Left colon (tissue), 2 donors: ENCODE measurements at regions not wholly inside any gene's neighbourhood (a gene's known extent, or its start where the extent isn't known, plus 50 kb on each side); places are given as distances from the start of the nearest gene placed in this dataset.
A peak's percentile ranks its signal among the peaks of the same experiment; 100 is the strongest.

Experiments used
- ATAC-seq: fragments of 200-7000 bp; cut with Tn5 transposase; one replicate; pipeline ENCODE4 v1.9.1; 2020; ENCODE audit warnings: mild to moderate bottlenecking, moderate library complexity
- DNase-seq, 2 donors: peaks; one replicate each; pipeline ENCODE4 v3.0.0-alpha.2; 2020
- intact Hi-C, 2 donors: fragments of 100-400 bp; cut with DNase I in 1 of 2; cut with micrococcal nuclease in 1 of 2; formaldehyde crosslinking; loops; one replicate each; pipeline versions ENCODE4 v1.11.2 to v1.14.0; 2022; cut with DNase I, micrococcal nuclease
- donor health status: DM: no; HTN: no; CAD: no.
- donor health status: DM: yes; HTN: yes; CAD: no.

DNA sequence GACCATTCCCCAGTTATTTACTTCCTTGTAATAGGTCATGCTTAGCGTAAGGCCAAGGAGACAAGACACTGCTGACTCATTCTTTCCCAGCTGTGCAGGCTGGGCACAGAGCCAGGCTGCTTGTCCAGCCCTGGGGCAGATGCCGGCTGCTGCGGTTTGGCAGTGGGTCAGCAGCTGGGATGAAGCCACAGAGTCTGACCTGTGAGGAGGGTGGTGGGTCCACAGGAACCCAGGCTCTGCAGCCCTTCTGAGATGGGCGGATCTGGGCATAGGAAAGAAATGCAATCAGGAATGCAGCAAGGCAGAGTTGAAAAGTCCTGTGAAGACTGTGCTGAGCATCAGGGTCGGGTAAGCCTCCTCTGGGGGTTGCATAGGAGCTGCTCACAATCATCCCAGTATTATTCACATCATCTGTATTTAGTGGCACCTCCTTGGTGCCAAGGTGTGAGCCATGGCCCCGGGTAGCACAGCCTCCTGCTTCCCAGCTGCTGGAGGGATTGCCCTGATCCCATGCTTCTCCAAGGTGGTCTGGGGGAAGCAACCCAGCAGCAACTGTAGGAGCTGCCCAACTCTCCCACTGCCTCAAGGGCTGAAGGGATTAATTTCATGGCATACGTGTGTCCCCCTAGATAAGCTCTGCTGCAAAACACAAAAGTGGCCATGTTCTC, 139.0 kb downstream of the DDX1 start:
- peak; percentile 71 for ATAC-seq
- intact Hi-C loops: no loop called here
- DNase-seq: peak; percentile 83 to 84

DNA sequence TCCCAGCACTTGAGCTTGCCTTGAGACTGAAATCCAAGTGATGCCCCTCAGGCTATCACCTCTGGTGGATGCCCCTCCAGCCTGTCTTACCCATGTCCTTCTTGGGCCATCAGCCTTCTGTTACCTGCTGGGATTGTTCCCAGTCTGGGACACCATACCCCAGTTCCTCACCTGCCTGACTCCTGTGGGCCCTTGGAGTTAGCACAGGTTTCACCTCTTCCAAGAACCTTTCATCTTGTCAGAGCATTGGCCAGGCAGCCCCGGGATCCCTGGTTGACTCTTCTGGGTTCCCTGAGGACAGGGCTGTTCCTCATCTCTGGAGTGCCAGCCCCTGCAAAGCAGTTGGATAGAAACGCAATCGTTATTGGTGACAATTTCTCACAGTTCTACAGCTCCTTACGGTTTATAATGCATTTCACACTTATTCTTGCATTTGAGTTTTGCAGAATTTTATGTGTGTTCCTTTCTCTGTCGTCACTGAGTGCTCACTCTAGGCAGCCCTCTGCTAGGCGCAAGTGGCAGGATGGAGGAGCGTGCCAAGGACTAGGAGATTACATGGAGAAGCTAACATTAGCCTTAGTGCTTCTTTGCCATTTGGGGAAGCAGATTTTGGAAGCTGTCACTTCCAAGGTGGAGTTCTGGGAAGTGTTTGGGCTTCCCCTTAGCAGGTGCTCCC, 139.7 kb downstream of the DDX1 start:
- ATAC-seq (no peak), DNase-seq (no peak)
- intact Hi-C loops: no loop called here

DNA sequence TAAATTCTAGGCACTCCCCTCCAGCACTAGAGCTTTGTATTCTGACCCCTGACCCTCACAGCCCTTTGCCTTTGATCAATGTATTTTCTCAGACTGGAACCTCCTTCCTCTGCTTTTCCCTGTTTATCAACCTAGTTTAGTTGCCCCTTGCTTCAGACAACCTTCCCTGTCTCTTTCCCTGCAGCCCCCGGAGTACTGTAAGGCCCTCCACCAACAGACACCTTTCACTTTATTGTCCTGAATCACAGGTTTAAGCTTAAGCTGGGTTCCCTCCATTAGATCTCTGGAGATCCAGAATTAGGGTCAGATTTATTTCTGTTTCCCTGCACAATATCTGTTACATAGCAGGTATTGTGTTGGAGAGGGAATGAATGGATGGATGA, 140.2 kb downstream of the DDX1 start:
- DNase-seq (no peak), ATAC-seq (no peak)
- intact Hi-C loops: no loop called here

DNA sequence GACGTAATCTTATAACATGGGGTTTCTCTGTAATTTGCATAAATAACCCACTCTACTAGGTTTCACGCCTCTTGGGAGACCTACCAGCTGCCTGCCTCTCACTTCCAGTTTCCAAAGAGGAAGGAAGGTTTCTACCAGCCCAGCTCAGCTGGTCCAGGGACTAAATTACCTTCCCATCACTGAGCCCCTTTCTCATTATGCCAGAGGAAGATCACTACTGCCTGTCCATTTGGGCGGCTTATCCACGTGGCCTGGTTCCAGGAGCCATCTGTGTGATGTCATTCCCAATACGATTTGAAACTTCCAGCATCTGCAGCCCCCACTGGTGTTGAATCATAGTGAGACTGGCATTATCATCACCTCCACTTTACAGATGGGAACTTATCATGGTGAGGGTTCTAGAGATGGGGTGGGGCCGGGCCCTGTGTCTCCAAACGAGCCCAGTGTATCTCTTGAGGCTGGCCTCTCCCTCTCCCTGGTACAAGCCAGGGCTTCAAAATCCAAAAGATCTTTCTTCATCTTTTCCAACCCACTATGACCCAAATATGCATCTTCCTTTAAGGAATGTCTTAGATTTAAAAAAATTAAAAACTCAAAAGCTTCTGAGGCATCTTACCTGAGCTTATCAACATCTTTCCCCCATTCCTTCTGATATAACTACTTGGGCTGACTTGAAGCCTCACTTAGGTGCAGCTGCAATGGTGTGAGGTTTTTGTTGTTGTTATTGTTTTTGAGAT, 140.8 kb downstream of the DDX1 start:
- intact Hi-C loops: no loop called here
- DNase-seq: no peak
- ATAC-seq: no peak

DNA sequence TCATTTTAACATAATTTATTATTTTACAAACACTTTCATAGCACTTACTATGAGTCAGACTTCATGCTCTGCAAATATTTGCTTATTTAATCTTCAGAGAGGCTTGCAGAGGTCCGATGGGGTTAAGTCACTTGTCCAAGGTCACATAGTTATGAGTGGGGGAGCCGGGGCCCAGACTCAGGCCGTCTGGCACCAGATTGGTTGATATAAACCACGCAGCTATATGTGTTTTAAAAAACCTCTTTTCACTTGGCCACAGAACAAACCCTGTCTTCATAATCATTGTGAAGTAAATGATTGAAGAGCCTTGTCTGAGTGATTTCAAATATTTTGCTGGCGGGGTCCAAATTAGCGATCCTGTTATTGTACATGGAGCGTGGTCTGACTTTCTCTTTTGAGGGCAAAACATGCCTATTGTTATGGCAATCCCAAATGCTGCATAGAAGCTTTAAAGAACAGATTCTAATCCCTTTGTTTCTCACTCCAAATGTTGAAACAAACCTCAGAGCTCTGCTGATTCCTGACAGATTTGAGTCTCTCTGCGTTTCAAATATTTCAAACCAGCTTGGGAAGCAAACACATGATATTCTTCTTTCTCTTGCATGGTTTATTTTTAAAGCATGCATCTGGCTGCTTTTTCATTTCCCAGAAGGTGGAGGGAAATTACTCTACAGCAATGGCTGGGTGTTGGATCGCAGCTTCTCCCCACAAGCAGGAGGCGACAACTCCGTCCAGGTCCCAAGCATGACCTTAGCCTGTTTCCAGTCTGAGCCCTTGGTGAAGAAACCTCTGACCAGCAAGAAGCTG, 142.4 kb downstream of the DDX1 start:
- intact Hi-C loops: no loop called here
- ATAC-seq: no peak
- DNase-seq: no peak

DNA sequence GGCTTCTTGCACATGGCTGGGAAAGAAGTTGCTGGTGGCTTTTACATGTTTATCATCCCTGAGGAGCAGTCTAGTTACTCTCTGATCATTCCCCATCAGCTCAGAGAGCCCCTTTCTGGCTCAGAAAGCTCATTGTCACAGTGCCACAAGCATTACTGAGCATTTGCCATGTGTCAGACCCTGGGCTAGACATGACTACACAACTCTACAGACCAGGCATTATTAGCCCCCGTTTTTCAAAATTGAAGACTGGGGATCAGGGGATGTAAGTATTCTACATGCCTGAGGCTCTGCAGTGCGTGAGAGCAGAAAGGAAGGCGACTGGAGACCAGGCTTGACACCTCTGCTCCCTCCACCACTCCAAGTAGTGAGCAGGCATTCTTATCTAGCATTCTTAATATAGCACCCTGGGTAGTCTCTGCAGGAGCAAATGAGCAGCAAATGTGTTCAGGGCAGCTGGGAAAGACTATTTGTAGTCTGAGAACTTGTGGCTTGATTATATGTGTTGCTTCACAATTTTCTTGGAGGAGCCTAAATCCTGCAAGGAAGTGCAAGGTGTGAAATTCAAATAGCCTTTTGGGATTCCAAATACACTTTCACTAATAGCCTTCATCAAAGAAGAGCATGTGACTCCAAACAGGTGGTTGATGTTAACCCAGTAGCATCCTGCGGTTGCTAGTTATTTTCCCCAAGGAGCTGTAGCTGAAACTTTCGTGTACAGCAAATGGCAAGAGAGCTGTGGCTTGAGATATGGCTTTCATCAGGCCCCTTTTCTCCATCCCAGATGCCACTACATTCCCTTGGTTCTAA, 143.2 kb downstream of the DDX1 start:
- DNase-seq (no peak), ATAC-seq (no peak)
- intact Hi-C loops: no loop called here

DNA sequence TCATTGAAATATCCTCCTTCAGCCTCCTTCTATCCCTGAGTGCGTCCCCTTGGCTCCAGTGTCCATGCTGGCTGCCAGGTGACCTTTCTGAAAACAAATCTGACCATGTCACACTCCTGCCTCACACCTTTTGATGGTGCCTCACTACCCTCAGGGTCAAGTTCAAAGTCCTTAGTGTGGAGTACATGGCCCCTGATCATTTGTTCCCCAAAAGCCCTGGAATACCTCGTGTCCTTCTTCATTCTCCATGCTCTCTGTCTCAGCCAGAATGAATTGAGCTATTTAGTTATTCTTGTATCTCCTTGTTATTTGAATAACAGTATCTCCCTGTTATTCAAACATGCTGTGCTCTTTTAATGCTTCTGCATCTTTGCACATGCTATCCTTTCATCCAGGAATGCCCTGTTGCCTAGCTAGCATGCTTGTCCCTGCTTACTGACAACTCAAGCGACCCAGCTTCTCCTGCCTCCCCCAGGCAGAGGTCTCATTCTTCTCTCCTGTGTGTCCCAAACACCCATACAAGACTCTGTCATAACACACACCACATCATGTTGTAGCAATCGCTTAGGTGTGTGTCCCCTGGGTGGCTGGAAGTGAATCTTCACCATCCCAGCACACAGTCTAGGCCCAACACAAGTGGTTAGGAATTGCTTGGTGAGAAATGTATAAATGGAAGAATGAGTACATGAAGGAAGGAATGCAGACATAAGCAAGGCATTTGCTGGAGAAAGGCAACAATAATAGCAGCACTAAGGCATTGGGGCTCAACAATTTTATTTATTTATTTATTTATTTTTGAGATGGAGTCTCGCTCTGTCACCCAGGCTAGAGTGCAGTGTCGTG, 144.0 kb downstream of the DDX1 start:
- intact Hi-C loops: no loop called here
- ATAC-seq: no peak
- no peak for DNase-seq

DNA sequence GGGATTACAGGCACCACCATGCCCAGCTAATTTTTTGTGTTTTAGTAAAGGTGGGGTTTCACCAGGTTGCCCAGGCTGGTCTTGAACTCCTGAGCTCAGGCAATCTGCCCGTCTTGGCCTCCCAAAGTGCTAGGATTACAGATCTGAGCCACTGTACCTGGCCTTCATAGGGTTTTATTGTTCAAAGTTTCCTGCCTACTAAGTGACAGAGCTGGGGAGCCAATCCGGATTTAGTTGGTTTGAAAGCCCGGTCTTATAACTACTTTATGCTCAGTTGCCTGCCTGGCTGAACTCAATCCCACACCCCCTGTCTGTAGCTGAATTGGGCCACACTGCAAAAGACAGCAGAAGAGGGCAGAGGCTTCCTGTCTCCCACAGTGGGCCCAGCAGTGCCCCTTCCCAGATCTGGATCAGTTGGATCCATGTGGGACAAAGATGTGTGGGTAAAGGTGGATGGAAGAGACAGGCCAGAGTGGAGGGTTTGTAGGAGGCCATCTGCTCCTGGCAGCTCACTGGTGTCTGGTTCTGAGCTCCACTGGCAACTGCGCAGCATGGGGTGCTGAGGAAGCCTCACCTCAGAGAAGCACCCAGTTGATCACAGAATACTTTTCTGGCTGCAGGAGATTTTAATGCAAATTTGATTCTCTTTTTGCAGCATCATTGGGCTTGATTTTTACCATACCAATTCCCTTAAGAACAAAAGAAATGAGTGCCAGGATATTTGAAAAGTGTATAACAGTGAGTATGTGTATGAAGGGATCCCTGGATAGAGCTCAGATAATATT, 144.9 kb downstream of the DDX1 start:
- DNase-seq: no peak
- intact Hi-C loops: no loop called here
- ATAC-seq: no peak

DNA sequence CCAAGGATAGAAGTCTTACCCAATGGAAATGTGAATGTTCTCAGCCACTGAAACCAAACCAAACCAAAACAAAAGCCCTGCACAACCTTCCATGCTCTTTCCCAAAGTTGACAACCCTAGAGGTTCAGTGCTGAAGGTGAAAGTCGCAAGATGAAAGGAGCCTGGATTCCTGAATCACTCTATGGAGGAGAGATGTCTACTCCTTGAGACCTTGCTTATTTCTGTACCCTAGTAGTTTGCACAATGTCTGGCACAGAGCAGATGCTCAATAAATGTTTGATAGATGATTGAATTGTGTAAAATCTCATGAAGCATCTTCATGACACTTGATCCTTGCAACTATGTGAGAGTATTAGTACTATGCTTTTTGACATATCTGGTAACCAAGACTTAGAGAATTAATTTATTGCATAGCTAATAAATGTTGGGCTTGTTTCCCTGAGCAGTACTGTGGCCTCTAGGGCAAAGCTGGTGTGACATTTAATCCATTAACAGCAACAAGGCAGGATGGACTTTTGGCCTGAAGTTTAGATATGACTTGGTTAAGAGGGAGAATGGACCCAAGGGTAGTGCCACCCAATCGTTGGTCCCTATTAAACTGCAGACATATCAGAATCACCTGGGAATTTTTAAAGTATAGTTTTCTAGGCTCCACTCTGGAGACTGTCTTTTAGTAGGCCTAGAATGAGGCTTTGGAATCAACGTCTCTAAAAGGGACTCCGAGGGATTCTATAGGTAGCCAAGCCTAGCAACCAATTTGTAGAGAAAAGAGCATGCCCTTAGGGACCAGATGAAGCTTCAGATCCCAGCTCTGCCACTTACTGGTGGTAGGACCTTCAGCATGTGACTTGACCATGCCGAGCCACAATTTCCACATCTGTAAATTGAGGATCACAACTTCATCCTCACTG, 145.9 kb downstream of the DDX1 start:
- ATAC-seq (no peak), DNase-seq (no peak)
- intact Hi-C loops: no loop called here

DNA sequence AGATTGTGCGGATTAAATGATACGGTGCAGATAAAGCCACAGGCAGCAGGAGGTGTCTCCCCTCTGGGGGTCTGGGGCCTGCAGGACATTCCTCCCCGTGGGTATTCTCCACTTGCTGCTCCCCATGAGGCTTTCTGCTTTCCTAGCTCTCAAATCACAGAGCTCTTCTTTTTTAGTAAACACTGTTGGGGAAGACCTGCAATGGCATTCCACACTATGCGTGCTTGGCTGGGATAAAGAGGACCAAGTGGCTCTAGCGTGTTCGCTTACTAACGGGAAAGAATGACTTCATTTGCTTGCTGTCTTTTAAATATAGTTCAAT, 146.5 kb downstream of the DDX1 start:
- ATAC-seq (no peak), DNase-seq (no peak)
- intact Hi-C loops: no loop called here

DNA sequence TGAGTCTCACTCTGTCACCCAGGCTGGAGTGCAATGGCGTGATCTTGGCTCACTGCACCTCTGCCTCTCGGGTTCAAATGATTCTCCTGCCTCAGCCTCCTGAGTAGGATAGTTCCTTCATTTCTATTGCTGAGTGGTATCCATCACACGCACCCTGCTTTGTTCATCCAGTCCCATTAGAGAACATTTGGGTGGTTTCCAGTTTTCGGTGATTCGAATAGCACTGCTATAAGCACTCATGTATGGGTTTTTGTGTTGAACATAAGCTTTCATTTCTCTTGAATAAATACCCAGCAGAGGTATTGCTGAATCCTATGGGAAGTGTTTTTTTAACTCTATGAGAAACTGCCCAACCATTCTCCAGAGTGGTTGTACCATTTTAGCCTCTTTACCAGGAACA, 147.3 kb downstream of the DDX1 start:
- DNase-seq (no peak), ATAC-seq (no peak)

DNA sequence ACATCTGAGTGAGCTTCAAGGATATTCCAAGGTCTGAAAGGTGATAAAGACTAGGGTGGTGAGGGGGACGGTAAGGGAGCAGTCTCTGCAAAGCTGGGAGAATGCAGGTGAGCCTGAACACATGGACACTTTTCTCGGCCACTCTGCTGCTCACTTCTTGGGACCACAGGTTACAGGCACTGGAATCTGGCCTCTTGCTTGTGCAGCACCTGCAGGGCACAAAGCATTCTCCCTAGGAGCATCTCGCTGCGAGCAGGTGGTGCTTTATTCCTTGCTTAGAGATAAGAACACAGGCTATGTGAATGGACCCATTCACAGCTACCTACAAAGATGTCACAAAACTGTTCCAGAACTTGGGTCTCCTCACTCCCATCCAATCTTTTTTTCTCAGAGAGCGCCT, 153.2 kb downstream of the DDX1 start:
- DNase-seq (no peak), ATAC-seq (no peak)
- intact Hi-C loops: no loop called here

More for the DNA sequence above, 147.3 kb downstream of the DDX1 start:
- intact Hi-C loops: no loop called here

DNA sequence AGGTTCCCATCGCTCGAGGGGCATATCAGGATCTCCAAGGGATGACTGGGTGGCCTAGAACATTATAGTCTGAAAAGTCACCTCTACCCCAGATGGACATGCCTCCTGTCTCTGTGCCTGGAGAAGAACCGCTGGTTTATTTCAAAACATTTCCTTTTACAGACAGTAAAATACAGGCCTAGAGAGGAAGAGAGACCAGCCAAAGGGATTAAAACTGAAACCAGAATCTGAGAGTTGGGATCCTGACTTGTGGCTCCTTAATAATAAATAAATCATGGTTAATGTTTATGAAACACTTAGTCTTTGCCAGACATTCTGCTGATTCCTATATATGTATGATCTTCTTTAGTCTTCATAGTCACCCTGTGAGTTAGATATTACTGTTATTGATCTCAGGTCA, 153.7 kb downstream of the DDX1 start:
- ATAC-seq: no peak
- intact Hi-C loops: no loop called here
- DNase-seq: no peak

DNA sequence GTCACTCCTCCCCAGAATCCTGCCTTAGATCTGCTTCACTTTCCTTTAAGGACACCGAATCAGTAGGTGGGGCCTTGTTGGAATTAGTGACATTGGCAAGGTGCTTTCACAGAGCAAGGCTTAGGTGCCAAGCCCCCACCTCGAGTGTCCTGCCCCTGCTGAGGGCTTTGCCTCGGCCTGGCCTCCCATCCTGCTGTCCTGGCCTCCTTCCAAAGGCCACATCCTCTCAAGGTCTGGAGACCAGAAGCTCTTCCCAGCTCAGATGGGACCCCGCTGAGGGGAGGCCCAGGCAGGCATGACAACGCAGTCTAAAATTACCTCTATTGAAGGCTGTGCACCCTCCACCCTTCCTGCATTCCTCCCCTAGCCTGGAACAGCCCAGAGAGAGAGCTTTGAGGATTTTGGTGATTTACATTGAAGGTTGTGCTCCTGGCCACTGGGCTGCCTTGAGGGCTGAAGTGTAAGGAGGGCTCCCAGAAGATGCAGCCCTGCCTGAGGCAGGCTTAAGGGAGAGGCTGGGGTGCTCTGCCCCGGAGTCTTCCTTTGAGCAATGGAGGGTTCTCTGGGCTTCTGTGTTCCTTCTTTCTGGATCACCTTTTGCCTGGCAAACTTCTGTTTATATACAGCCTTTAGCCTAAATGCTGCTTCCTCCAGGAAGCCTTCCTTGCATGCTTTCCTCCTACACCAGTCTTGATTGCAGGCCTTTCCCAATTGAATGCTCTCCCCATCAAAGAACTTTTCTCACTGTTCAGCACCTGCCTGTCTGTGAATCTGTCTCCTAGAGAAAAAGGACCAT, 154.4 kb downstream of the DDX1 start:
- intact Hi-C loops: no loop called here
- no peak for DNase-seq
- ATAC-seq: no peak

DNA sequence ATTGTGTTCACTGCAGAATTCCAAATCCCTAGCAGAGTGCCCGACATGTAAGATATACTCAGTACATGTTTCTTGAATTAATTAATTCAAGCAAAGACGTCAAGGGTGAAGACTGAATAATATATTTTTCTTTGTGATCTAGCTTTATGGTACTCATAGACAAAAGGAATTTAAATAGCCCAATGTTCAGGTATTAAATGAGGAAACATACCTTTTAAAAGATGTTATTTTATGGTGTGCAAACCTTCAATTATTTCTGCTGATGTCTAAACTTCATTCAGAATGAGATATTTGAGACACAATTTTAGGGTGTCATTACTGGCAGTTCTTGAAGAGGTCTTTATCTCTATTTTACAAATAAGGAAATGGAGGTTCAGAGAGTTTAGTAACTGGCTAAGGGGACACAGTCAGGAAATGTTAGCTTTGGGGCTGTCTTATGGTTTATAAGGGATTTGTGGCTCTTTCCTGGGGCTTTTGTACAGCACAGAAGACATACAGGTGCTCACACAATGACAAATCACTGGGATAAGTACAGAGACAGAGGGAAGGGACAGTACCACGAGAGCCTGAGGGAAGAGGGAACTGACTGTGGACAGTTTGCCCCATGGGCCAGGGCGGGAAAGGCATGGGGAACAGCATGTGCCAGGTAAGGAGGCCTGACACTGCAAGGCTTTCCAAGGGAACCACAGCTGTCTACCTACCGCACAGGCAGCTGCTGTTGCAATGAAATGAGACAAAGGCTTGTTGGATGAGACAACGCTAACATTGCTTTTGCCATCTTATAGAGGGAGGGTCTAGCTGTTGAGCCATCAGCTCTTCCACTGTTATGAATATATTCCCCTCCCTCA, 155.3 kb downstream of the DDX1 start:
- ATAC-seq (no peak), DNase-seq (no peak)
- intact Hi-C loops: no loop called here
